ENCODE measurements at regions not wholly inside any gene's neighbourhood (a gene's known extent, or its start where the extent isn't known, plus 50 kb on each side); places are given as distances from the start of the nearest gene placed in this dataset.
"Not testable (repeated sequence)": the region's sequence is repeated elsewhere in the genome, so short reads cannot be mapped to it uniquely, and the experiment has no call there.

- no peak for DNase-seq
Measured at GRCh38 chr3:107221856-107222255, 155.4 kb upstream of the CCDC54 start.

GRCh38 chr3:107222907-107223306, 154.3 kb upstream of the CCDC54 start:
- no peak for DNase-seq

GRCh38 chr3:107224026-107224596, 153.1 kb upstream of the CCDC54 start:
- DNase-seq, result no peak

- DNase-seq, result no peak
Measured at GRCh38 chr3:107227091-107227490, 150.1 kb upstream of the CCDC54 start.

- not testable (repeated sequence) for DNase-seq
Measured at GRCh38 chr3:107233877-107234276, 143.4 kb upstream of the CCDC54 start.

- peak; percentile 28 for DNase-seq
Measured at GRCh38 chr3:107235193-107235927, 141.9 kb upstream of the CCDC54 start.

- DNase-seq, result peak; percentile 91
Measured at GRCh38 chr3:107235928-107236315, 141.3 kb upstream of the CCDC54 start.

- DNase-seq, result no peak
Measured at GRCh38 chr3:107236655-107237337, 140.4 kb upstream of the CCDC54 start.

- DNase-seq, result no peak
Measured at GRCh38 chr3:107238787-107239186, 138.5 kb upstream of the CCDC54 start.

GRCh38 chr3:107239703-107240102, 137.5 kb upstream of the CCDC54 start:
- DNase-seq, result no peak

- DNase-seq, result peak; percentile 69
Measured at GRCh38 chr3:107240183-107241091, 136.8 kb upstream of the CCDC54 start.

- peak; percentile 37 for DNase-seq
Measured at GRCh38 chr3:107241217-107241616, 136.0 kb upstream of the CCDC54 start.

- no peak for DNase-seq
Measured at GRCh38 chr3:107242579-107242978, 134.7 kb upstream of the CCDC54 start.

GRCh38 chr3:107247116-107247515, 130.1 kb upstream of the CCDC54 start:
- no peak for DNase-seq

- DNase-seq, result no peak
Measured at GRCh38 chr3:107249132-107249531, 128.1 kb upstream of the CCDC54 start.

GRCh38 chr3:107250221-107250620, 127.0 kb upstream of the CCDC54 start:
- no peak for DNase-seq

- no peak for DNase-seq
Measured at GRCh38 chr3:107251819-107252218, 125.4 kb upstream of the CCDC54 start.

GRCh38 chr3:107256963-107257362, 120.3 kb upstream of the CCDC54 start:
- no peak for DNase-seq

GRCh38 chr3:107258300-107258699, 118.9 kb upstream of the CCDC54 start:
- DNase-seq, result no peak

GRCh38 chr3:107260207-107260606, 117.0 kb upstream of the CCDC54 start:
- DNase-seq, result no peak

GRCh38 chr3:107263269-107264021, 113.8 kb upstream of the CCDC54 start:
- DNase-seq, result no peak

GRCh38 chr3:107264888-107265287, 112.4 kb upstream of the CCDC54 start:
- DNase-seq, result no peak

Measured in left kidney (tissue), 1 donor.